Endodermal cell (in vitro differentiated cells): ENCODE measurements at regions not wholly inside any gene's neighbourhood (a gene's known extent, or its start where the extent isn't known, plus 50 kb on each side); places are given as distances from the start of the nearest gene placed in this dataset.
A peak's percentile ranks its signal among the peaks of the same experiment; 100 is the strongest.
"Not testable (repeated sequence)": the region's sequence is repeated elsewhere in the genome, so short reads cannot be mapped to it uniquely, and the experiment has no call there.

Source experiments
- DNase-seq: peaks from one replicate; pipeline ENCODE4 v3.0.0-alpha.2; 2017
- H3K27ac ChIP-seq: 2 replicates; pipeline ENCODE4 v1.5.1; 2013; ENCODE audit warnings: mild to moderate bottlenecking, low read depth, low read length, moderate library complexity
- H3K27me3 ChIP-seq: 2 replicates; pipeline ENCODE4 v1.6.1; 2013; ENCODE audit warnings: mild to moderate bottlenecking, low read length, moderate library complexity; ENCODE audit not compliant: insufficient read depth, control insufficient read depth, poor library complexity, severe bottlenecking
- H3K36me3 ChIP-seq: 2 replicates; pipeline ENCODE4 v1.7.0; 2013; ENCODE audit warnings: mild to moderate bottlenecking, low read length, moderate library complexity; ENCODE audit not compliant: control insufficient read depth, insufficient read depth
- H3K4me1 ChIP-seq: one replicate; pipeline ENCODE4 v1.7.0; 2013; ENCODE audit warnings: low read length; ENCODE audit not compliant: control insufficient read depth, insufficient read depth
- H3K4me3 ChIP-seq: 2 replicates; pipeline ENCODE4 v1.5.1; 2013; ENCODE audit warnings: mild to moderate bottlenecking, low read length, moderate library complexity
- H3K9ac ChIP-seq: 2 replicates; pipeline ENCODE4 v1.6.1; 2013; ENCODE audit warnings: mild to moderate bottlenecking, low read length, moderate library complexity; ENCODE audit not compliant: poor library complexity, severe bottlenecking; ENCODE audit errors: extremely low read depth
- H3K9me3 ChIP-seq: 2 replicates; pipeline ENCODE4 v1.6.1; 2013; ENCODE audit warnings: mild to moderate bottlenecking, low read length, moderate library complexity; ENCODE audit not compliant: control insufficient read depth
- H3K27ac Mint-ChIP-seq: 2 replicates; pipeline ENCODE4 v1.8.0; 2020; ENCODE audit warnings: mixed read lengths
- H3K27me3 Mint-ChIP-seq: 2 replicates; pipeline ENCODE4 v1.8.0; 2021; ENCODE audit warnings: mild to moderate bottlenecking, mixed read lengths; ENCODE audit not compliant: insufficient read depth
- H3K36me3 Mint-ChIP-seq: 2 replicates; pipeline ENCODE4 v1.8.0; 2020; ENCODE audit warnings: low read depth, mixed read lengths
- H3K4me1 Mint-ChIP-seq: 2 replicates; pipeline ENCODE4 v1.8.0; 2020; ENCODE audit warnings: mixed read lengths
- H3K4me3 Mint-ChIP-seq: 2 replicates; pipeline ENCODE4 v1.8.0; 2020; ENCODE audit warnings: mild to moderate bottlenecking, moderate library complexity, mixed read lengths
- H3K9me3 Mint-ChIP-seq: 2 replicates; pipeline ENCODE4 v1.8.0; 2020; ENCODE audit warnings: mild to moderate bottlenecking, mixed read lengths
- WGBS, 2 experiments: methylation state at CpG; one replicate each; pipeline versions ENCODE4 v1.1.5 to v1.1.7; 2013; ENCODE audit warnings: missing lambda C conversion rate in 2 of 2, mixed read lengths in 1 of 2; ENCODE audit not compliant: insufficient coverage in 1 of 2, insufficient read length in 1 of 2; 5-methylcytosine and 5-hydroxymethylcytosine counted together
- TF ChIP-seq, protein P1 (sequence below): fragments of 200-600 bp; sonication (generic); conservative IDR thresholded peaks from 2 replicates; pipeline ENCODE4 v1.5.0; 2021; ENCODE audit warnings: antibody characterized with exemption, mild to moderate bottlenecking

DNA sequence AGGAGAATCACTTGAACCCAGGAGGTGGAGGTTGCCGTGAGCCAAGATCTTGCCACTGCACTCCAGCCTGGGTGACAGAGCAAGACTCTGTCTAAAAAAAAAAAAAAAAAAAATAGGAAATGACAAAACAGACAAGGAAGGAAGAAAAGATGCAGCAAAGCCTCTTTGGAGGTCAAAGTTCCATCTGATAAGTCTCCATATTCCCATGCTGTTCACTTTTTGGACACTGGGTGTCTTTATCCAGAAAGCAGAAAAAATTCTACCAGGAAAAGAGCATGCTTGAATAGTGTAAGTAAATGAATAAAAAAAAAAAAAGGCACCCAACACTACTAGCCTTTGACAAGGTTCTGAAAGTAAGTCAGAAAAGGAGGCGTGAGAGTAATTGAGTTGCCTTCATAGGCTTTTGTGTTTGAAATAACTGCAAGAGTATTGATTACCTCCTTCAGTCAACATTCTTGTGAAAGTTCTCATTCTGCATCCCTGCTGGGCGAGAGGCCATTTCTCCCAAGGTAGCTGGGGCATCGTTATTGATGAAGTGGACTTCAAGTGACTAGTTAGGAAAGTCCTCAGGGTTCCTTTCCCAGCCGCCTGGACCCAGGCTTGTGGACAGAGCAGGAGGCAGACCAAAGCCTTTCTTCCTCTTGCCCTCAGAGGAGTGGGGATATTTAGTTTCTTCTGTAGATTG is 133.3 kb upstream of the KIF5B start:
- Histone ChIP-seq H3K4me3 (no peak overlapping the region), H3K27ac (no peak overlapping the region), H3K36me3 (no peaks in the 10 kb centered on the region), H3K9ac (no peak overlapping the region), H3K27me3 (no peaks in the 10 kb centered on the region), H3K4me1 (no peaks in the 10 kb centered on the region), H3K9me3 (no peaks in the 10 kb centered on the region)
- Mint-ChIP-seq H3K27ac (no peak overlapping the region), H3K4me3 (no peak overlapping the region), H3K4me1 (peaks cover 3% of the 10 kb centered on the region), H3K27me3 (no peaks in the 10 kb centered on the region), H3K36me3 (no peaks in the 10 kb centered on the region), H3K9me3 (no peaks in the 10 kb centered on the region)
- 83 to 100% methylated on average over 2 to 5 of the region's 5 CpGs for WGBS, 2 experiments
- TF ChIP-seq, protein P1, sequence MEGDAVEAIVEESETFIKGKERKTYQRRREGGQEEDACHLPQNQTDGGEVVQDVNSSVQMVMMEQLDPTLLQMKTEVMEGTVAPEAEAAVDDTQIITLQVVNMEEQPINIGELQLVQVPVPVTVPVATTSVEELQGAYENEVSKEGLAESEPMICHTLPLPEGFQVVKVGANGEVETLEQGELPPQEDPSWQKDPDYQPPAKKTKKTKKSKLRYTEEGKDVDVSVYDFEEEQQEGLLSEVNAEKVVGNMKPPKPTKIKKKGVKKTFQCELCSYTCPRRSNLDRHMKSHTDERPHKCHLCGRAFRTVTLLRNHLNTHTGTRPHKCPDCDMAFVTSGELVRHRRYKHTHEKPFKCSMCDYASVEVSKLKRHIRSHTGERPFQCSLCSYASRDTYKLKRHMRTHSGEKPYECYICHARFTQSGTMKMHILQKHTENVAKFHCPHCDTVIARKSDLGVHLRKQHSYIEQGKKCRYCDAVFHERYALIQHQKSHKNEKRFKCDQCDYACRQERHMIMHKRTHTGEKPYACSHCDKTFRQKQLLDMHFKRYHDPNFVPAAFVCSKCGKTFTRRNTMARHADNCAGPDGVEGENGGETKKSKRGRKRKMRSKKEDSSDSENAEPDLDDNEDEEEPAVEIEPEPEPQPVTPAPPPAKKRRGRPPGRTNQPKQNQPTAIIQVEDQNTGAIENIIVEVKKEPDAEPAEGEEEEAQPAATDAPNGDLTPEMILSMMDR = peak; percentile 28
- peak; percentile 63 for DNase-seq

DNA sequence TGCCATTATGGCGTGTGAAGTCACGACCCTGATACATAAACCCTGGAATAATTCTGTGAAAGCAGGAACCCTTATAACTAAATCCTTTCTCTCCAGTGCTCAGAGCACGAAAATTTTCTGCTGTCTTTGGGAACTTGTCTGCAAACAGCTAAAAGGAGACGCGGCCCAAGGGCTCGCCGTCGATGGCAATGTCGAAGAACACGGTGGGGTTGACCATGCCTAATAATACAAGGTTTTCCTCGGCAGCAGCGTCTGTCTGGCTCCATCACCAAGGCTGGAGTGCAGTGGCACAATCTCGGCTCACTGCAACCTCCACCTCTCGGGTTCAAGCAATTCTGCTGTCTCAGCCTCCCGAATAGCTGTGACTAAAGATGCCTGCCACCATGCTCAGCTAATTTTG is 132.4 kb upstream of the KIF5B start:
- H3K4me1 Mint-ChIP-seq, H3K27ac Mint-ChIP-seq, H3K9ac ChIP-seq, H3K36me3 ChIP-seq, H3K36me3 Mint-ChIP-seq, H3K27ac ChIP-seq, H3K4me1 ChIP-seq, H3K27me3 ChIP-seq, H3K4me3 Mint-ChIP-seq, H3K4me3 ChIP-seq, H3K9me3 Mint-ChIP-seq, H3K9me3 ChIP-seq, DNase-seq, H3K27me3 Mint-ChIP-seq: not testable (repeated sequence)
- WGBS, 2 experiments = 96 to 97% methylated on average over 12 to 15 of the region's 15 CpGs

DNA sequence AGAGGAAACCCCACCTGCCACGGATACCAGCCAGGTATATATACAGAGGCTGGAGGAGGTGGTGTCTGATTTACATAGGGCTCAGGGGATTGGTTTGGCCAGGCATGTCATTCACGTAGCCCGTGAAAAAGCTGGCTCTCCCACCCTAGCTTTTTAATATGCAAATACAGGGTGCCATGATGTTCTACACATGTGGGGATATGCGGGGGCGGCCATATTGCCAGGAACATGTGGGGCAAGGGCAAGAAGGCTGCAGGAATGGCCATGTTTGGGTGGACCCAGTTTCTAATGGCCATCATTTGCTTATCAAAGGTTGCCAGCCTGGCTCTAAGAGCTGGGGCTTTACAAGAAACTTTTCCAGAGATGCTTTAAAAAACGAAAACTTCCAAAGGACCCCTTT is 131.5 kb upstream of the KIF5B start:
- Histone ChIP-seq H3K27me3 (no peaks in the 10 kb centered on the region), H3K4me3 (no peak overlapping the region), H3K9ac (no peak overlapping the region), H3K27ac (no peak overlapping the region), H3K36me3 (no peaks in the 10 kb centered on the region), H3K9me3 (no peaks in the 10 kb centered on the region), H3K4me1 (no peaks in the 10 kb centered on the region)
- TF ChIP-seq, protein P1 = no peak
- no peak for DNase-seq
- H3K27me3 Mint-ChIP-seq = no peaks in the 10 kb centered on the region
- no peaks in the 10 kb centered on the region for H3K9me3 Mint-ChIP-seq
- peaks cover 3% of the 10 kb centered on the region for H3K4me1 Mint-ChIP-seq
- H3K4me3 Mint-ChIP-seq = no peak overlapping the region
- 88 to 100% methylated on average over 2 to 6 of the region's 6 CpGs for WGBS, 2 experiments
- H3K36me3 Mint-ChIP-seq = no peaks in the 10 kb centered on the region
- no peak overlapping the region for H3K27ac Mint-ChIP-seq

DNA sequence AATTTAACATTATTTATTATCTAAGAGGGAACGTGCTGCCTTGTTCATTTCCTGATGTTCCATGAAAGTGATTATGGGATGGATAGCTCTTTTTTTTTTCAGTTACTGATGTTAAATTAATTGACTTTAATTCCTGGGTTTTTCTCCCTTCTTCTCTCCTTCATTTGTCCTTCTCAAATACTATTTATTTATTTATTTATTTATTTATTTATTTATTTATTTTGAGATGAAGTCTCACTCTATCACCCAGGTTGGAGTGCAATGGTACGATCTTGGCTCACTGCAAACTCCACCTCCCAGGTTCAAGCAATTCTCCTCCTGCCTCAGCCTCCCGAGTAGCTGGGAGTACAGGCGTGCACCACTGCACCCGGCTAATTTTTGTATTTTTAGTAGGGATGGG is 127.4 kb upstream of the KIF5B start:
- not testable (repeated sequence) for H3K9ac ChIP-seq, H3K9me3 ChIP-seq, H3K9me3 Mint-ChIP-seq, H3K27ac Mint-ChIP-seq, H3K27me3 ChIP-seq, H3K4me1 Mint-ChIP-seq, DNase-seq, H3K27me3 Mint-ChIP-seq, H3K36me3 ChIP-seq, H3K4me3 ChIP-seq, H3K36me3 Mint-ChIP-seq, H3K4me3 Mint-ChIP-seq, H3K27ac ChIP-seq, H3K4me1 ChIP-seq
- 98% methylated on average over 4 of the region's 5 CpGs; no CpG with 5 or more reads in 1 of the 2 experiments for WGBS, 2 experiments
